Stomach (tissue), 4 donors: ENCODE measurements at regions not wholly inside any gene's neighbourhood (a gene's known extent, or its start where the extent isn't known, plus 50 kb on each side); places are given as distances from the start of the nearest gene placed in this dataset.

ENCODE experiments used
- CTCF ChIP-seq, 7 experiments: fragments of 450-650 bp in 4 of 7; fragments of 200-600 bp in 3 of 7; sonication (generic) in 3 of 7; IDR thresholded peaks; one replicate each; pipeline ENCODE4 v1.5.1; 2016 to 2019; ENCODE audit warnings: antibody characterized with exemption in 7 of 7, control low read depth in 2 of 7, mild to moderate bottlenecking in 1 of 7
- POLR2A ChIP-seq, 4 donors: fragments of 450-650 bp; IDR thresholded peaks; one replicate each; pipeline ENCODE4 v1.6.1; 2016; ENCODE audit warnings: antibody characterized with exemption in 4 of 4, control low read depth in 2 of 4, mild to moderate bottlenecking in 1 of 4, moderate library complexity in 1 of 4
- POLR2AphosphoS5 ChIP-seq, 3 donors: sonication (generic); formaldehyde crosslinking; IDR thresholded peaks; one replicate each; pipeline ENCODE4 v1.6.1; 2016; ENCODE audit warnings: antibody characterized with exemption in 3 of 3

DNA sequence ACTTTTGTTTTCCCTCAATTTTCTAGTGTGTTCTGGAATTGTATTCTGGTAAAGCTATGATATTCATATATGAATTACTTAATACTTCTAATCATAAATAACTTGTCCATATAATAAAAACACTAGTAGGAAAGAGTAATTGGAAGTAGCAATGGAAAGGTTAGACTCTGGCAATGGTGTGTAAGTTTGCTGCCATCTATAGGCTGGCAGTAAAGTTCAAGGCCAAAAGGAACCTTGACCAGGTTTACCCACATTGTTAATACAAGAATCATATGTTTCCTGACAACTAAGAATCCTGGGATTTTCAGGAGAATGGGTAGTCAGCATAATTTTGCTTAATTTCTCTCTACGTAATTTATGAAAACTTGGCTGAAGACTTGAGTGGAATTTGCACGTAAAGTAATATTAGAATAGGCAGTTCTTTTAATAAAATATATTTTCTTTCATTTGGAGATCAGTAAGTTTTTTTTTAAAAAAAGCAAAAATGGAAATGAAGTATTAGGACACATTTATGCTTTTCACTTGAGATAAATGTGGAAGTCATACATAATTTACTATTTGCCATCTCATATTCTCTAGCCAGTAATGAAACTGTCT, 926.7 kb downstream of the GALC start:
- TF ChIP-seq CTCF (IDR thresholded peaks at IDR 0.05) (no peak), POLR2A (IDR thresholded peaks at IDR 0.05) (no peak), POLR2AphosphoS5 (IDR thresholded peaks at IDR 0.05) (no peak)
